Esophagus squamous epithelium (tissue), 4 donors: ENCODE measurements at regions not wholly inside any gene's neighbourhood (a gene's known extent, or its start where the extent isn't known, plus 50 kb on each side); places are given as distances from the start of the nearest gene placed in this dataset.

Experiments
- CTCF ChIP-seq, 6 experiments: fragments of 450-650 bp in 4 of 6; fragments of 200-600 bp in 2 of 6; sonication (generic) in 2 of 6; IDR thresholded peaks; one replicate each; pipeline ENCODE4 v1.5.1; 2016 to 2019; ENCODE audit warnings: antibody characterized with exemption in 6 of 6, mild to moderate bottlenecking in 4 of 6, moderate library complexity in 4 of 6
- POLR2A ChIP-seq, 4 donors: fragments of 450-650 bp; IDR thresholded peaks; one replicate each; pipeline ENCODE4 v1.6.1; 2017; ENCODE audit warnings: antibody characterized with exemption in 4 of 4, mild to moderate bottlenecking in 4 of 4, moderate library complexity in 3 of 4

DNA sequence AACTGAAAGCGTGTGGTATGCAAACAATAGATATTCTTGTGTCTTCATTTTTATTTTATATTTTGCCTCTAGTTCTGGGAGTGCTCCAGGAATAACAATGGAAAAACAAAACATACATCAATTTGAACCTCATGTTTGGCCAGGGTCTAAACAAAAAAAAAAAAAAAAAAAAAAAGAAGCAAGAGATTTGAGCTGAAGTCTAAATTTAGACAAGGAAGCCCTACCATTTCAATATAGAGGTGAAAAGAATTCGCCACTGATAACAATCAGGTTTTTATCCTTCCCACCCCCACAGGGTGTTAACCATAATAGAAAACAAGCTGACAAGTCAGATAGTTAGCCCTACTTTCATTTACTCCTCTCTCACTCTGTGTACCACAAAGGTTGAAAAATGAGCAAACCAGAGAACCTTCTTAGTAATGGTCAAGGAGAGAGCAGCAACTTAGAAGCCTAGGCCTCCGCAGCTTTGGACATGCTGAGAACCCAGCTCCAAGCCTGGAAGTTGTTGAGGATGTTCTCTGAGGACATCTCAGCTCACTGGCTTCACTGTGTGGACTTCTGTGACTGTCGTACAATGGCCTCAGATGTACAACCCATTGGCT lies 118.2 kb upstream of the HMHB1 start:
- no peak for TF ChIP-seq CTCF (IDR thresholded peaks at IDR 0.05)
- no peak for TF ChIP-seq POLR2A (IDR thresholded peaks at IDR 0.05)
